ENCODE measurements at regions not wholly inside any gene's neighbourhood (a gene's known extent, or its start where the extent isn't known, plus 50 kb on each side); places are given as distances from the start of the nearest gene placed in this dataset.

GRCh38 chr2:17422061-17422460 lies 96.2 kb downstream of the RAD51AP2 start:
- CTCF ChIA-PET: no interaction called here

DNA sequence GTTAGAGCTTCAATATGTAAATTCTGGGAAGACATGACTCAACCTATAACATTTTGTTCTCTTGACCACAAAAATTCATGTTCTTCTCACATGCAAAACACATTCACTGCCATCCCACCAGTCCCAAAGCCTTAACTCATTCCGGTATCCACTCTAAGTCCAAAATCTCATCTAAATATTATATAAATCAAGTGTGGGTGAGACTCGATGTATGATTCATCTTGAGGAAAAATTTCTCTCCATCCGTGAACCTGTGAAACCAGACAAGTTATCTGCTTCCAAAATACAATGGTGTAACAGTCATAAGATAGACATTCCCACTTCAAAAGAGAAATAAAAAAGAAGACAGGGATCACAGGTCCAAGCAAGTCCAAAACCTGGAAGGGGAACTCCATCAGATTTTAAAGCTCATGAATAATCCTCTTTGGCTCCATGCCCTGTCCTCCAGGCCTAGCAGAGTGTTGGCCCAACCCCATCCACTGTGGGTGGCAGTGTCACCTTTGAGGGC lies 101.3 kb downstream of the RAD51AP2 start:
- Histone ChIP-seq H3K4me1 (ENCODE audit: control insufficient read depth, insufficient read depth, low read length) (no peaks in the 10 kb centered on the region), H3K27ac (ENCODE audit: extremely low read depth, low read depth, low read length) (no peak overlapping the region), H3K4me3 (ENCODE audit: low read depth, low read length) (no peak overlapping the region), H3K36me3 (ENCODE audit: control insufficient read depth in 2 of 2, insufficient read depth in 1 of 2, low read length in 2 of 2) (no peaks in the 10 kb centered on the region), H3K9me3 (ENCODE audit: control insufficient read depth, insufficient read depth, low read depth, low read length) (no peaks in the 10 kb centered on the region)
- CTCF ChIA-PET: no interaction called here
- POLR2A ChIA-PET: no interaction called here
- TF ChIP-seq, protein P1, sequence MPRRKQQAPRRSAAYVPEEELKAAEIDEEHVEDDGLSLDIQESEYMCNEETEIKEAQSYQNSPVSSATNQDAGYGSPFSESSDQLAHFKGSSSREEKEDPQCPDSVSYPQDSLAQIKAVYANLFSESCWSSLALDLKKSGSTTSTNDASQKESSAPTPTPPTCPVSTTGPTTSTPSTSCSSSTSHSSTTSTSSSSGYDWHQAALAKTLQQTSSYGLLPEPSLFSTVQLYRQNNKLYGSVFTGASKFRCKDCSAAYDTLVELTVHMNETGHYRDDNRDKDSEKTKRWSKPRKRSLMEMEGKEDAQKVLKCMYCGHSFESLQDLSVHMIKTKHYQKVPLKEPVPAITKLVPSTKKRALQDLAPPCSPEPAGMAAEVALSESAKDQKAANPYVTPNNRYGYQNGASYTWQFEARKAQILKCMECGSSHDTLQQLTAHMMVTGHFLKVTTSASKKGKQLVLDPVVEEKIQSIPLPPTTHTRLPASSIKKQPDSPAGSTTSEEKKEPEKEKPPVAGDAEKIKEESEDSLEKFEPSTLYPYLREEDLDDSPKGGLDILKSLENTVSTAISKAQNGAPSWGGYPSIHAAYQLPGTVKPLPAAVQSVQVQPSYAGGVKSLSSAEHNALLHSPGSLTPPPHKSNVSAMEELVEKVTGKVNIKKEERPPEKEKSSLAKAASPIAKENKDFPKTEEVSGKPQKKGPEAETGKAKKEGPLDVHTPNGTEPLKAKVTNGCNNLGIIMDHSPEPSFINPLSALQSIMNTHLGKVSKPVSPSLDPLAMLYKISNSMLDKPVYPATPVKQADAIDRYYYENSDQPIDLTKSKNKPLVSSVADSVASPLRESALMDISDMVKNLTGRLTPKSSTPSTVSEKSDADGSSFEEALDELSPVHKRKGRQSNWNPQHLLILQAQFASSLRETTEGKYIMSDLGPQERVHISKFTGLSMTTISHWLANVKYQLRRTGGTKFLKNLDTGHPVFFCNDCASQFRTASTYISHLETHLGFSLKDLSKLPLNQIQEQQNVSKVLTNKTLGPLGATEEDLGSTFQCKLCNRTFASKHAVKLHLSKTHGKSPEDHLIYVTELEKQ (tag by site-specific recombination; IDR thresholded peaks at IDR 0.05; ENCODE audit: borderline replicate concordance): no peak
- TF ChIP-seq ZNF239 (tag by site-specific recombination; IDR thresholded peaks at IDR 0.05) (no peak), ZNF302 (tag by site-specific recombination; IDR thresholded peaks at IDR 0.05; ENCODE audit: low read depth) (no peak), ZNF16 (tag by site-specific recombination; IDR thresholded peaks at IDR 0.05; ENCODE audit: low read depth) (no peak), PRDM1 (tag by site-specific recombination; IDR thresholded peaks at IDR 0.05) (no peak), ZNF645 (tag by site-specific recombination; IDR thresholded peaks at IDR 0.05) (no peak), ZBTB21 (tag by site-specific recombination; IDR thresholded peaks at IDR 0.05) (no peak), ZNF366 (tag by site-specific recombination; conservative IDR thresholded peaks at IDR 0.05) (no peak)

More at GRCh38 chr2:17422061-17422460, 96.2 kb downstream of the RAD51AP2 start:
- Histone ChIP-seq H3K27ac (ENCODE audit: extremely low read depth, low read depth, low read length) (no peak overlapping the region), H3K36me3 (ENCODE audit: control insufficient read depth in 2 of 2, insufficient read depth in 1 of 2, low read length in 2 of 2) (no peaks in the 10 kb centered on the region), H3K9me3 (ENCODE audit: control insufficient read depth, insufficient read depth, low read depth, low read length) (no peaks in the 10 kb centered on the region), H3K4me1 (ENCODE audit: control insufficient read depth, insufficient read depth, low read length) (no peaks in the 10 kb centered on the region), H3K4me3 (ENCODE audit: low read depth, low read length) (no peak overlapping the region)
- POLR2A ChIA-PET: no interaction called here
- TF ChIP-seq ZNF571 (tag by site-specific recombination; IDR thresholded peaks at IDR 0.05) (no peak), TRIM28 (IDR thresholded peaks at IDR 0.05; ENCODE audit: borderline replicate concordance, low read length) (no peak), ZNF211 (tag by site-specific recombination; IDR thresholded peaks at IDR 0.05; ENCODE audit: low read depth) (no peak), ZBTB8A (tag by site-specific recombination; IDR thresholded peaks at IDR 0.05) (no peak), ZNF514 (tag by site-specific recombination; IDR thresholded peaks at IDR 0.05) (no peak), SCRT2 (tag by site-specific recombination; IDR thresholded peaks at IDR 0.05) (no peak), BCL11B (tag by site-specific recombination; IDR thresholded peaks at IDR 0.05; ENCODE audit: low read depth) (no peak), ZNF138 (tag by site-specific recombination; IDR thresholded peaks at IDR 0.05; ENCODE audit: borderline replicate concordance) (no peak), ZBTB1 (tag by site-specific recombination; IDR thresholded peaks at IDR 0.05) (no peak), ZNF747 (tag by site-specific recombination; IDR thresholded peaks at IDR 0.05) (no peak)
- TF ChIP-seq, protein P2, sequence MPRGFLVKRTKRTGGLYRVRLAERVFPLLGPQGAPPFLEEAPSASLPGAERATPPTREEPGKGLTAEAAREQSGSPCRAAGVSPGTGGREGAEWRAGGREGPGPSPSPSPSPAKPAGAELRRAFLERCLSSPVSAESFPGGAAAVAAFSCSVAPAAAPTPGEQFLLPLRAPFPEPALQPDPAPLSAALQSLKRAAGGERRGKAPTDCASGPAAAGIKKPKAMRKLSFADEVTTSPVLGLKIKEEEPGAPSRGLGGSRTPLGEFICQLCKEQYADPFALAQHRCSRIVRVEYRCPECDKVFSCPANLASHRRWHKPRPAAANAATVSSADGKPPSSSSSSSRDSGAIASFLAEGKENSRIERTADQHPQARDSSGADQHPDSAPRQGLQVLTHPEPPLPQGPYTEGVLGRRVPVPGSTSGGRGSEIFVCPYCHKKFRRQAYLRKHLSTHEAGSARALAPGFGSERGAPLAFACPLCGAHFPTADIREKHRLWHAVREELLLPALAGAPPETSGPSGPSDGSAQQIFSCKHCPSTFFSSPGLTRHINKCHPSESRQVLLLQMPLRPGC (tag by site-specific recombination; IDR thresholded peaks at IDR 0.05): no peak
- TF ChIP-seq, protein P3, sequence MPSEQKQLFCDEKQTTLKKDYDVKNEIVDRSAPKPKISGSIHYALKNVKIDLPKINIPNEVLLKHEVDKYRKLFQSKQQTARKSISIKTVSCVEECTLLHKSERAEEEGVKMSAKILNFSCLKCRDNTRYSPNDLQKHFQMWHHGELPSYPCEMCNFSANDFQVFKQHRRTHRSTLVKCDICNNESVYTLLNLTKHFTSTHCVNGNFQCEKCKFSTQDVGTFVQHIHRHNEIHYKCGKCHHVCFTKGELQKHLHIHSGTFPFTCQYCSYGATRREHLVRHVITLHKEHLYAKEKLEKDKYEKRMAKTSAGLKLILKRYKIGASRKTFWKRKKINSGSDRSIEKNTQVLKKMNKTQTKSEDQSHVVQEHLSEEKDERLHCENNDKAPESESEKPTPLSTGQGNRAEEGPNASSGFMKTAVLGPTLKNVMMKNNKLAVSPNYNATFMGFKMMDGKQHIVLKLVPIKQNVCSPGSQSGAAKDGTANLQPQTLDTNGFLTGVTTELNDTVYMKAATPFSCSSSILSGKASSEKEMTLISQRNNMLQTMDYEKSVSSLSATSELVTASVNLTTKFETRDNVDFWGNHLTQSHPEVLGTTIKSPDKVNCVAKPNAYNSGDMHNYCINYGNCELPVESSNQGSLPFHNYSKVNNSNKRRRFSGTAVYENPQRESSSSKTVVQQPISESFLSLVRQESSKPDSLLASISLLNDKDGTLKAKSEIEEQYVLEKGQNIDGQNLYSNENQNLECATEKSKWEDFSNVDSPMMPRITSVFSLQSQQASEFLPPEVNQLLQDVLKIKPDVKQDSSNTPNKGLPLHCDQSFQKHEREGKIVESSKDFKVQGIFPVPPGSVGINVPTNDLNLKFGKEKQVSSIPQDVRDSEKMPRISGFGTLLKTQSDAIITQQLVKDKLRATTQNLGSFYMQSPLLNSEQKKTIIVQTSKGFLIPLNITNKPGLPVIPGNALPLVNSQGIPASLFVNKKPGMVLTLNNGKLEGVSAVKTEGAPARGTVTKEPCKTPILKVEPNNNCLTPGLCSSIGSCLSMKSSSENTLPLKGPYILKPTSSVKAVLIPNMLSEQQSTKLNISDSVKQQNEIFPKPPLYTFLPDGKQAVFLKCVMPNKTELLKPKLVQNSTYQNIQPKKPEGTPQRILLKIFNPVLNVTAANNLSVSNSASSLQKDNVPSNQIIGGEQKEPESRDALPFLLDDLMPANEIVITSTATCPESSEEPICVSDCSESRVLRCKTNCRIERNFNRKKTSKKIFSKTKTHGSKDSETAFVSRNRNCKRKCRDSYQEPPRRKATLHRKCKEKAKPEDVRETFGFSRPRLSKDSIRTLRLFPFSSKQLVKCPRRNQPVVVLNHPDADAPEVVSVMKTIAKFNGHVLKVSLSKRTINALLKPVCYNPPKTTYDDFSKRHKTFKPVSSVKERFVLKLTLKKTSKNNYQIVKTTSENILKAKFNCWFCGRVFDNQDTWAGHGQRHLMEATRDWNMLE (tag by site-specific recombination; conservative IDR thresholded peaks at IDR 0.05; ENCODE audit: low read depth): no peak
- TF ChIP-seq, protein P4, sequence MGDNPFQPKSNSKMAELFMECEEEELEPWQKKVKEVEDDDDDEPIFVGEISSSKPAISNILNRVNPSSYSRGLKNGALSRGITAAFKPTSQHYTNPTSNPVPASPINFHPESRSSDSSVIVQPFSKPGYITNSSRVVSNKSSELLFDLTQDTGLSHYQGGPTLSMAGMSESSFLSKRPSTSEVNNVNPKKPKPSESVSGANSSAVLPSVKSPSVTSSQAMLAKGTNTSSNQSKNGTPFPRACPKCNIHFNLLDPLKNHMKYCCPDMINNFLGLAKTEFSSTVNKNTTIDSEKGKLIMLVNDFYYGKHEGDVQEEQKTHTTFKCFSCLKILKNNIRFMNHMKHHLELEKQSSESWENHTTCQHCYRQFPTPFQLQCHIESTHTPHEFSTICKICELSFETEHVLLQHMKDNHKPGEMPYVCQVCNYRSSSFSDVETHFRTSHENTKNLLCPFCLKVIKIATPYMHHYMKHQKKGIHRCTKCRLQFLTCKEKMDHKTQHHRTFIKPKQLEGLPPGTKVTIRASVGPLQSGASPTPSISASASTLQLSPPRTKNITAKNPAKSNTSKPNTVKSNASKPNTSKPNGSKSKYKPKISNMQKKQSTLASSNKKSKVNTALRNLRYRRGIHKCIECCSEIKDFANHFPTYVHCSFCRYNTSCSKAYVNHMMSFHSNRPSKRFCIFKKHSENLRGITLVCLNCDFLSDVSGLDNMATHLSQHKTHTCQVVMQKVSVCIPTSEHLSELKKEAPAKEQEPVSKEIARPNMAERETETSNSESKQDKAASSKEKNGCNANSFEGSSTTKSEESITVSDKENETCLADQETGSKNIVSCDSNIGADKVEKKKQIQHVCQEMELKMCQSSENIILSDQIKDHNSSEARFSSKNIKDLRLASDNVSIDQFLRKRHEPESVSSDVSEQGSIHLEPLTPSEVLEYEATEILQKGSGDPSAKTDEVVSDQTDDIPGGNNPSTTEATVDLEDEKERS (tag by site-specific recombination; IDR thresholded peaks at IDR 0.05): no peak
